HEK293T (cell line): ENCODE measurements at regions not wholly inside any gene's neighbourhood (a gene's known extent, or its start where the extent isn't known, plus 50 kb on each side); places are given as distances from the start of the nearest gene placed in this dataset.

Source experiments
- CTCF ChIA-PET: fragments of 350-600 bp; formaldehyde crosslinking; extraction: SDS; loops from one replicate; lab custom pipeline; 2021; ENCODE audit warnings: antibody characterized with exemption, inconsistent platforms; lab: Yijun Ruan, JAX
- POLR2A ChIA-PET: fragments of 350-600 bp; formaldehyde crosslinking; extraction: SDS; loops from one replicate; lab custom pipeline; 2020; ENCODE audit warnings: antibody characterized with exemption, inconsistent platforms; lab: Yijun Ruan, JAX
- DNase-seq: peaks from one replicate; pipeline ENCODE4 v3.0.0; 2012; ENCODE audit warnings: mixed read lengths; ENCODE audit errors: extremely low spot score
- ARNT ChIP-seq: fragments of 450-650 bp; IDR thresholded peaks from 2 replicates; pipeline ENCODE4 v1.6.1; 2017; ENCODE audit warnings: mild to moderate bottlenecking
- BHLHE40 ChIP-seq: fragments of 450-650 bp; IDR thresholded peaks from 2 replicates; pipeline ENCODE4 v1.6.1; 2016; ENCODE audit warnings: mild to moderate bottlenecking, moderate library complexity, borderline replicate concordance
- CTBP1 ChIP-seq: fragments of 450-650 bp; IDR thresholded peaks from 2 replicates; pipeline ENCODE4 v1.6.1; 2016; ENCODE audit warnings: borderline replicate concordance
- ELF4 ChIP-seq: fragments of 450-650 bp; IDR thresholded peaks from 2 replicates; pipeline ENCODE4 v1.6.1; 2017; ENCODE audit warnings: antibody characterized with exemption
- FOXA1 ChIP-seq: fragments of 450-650 bp; IDR thresholded peaks from 2 replicates; pipeline ENCODE4 v1.6.1; 2016; ENCODE audit warnings: mild to moderate bottlenecking
- FOXK2 ChIP-seq: fragments of 450-650 bp; IDR thresholded peaks from 2 replicates; pipeline ENCODE4 v1.6.1; 2016; ENCODE audit warnings: mild to moderate bottlenecking
- FOXM1 ChIP-seq: fragments of 450-650 bp; IDR thresholded peaks from 2 replicates; pipeline ENCODE4 v1.6.1; 2017; ENCODE audit warnings: mild to moderate bottlenecking, borderline replicate concordance
- HDGF ChIP-seq: fragments of 450-650 bp; IDR thresholded peaks from 2 replicates; pipeline ENCODE4 v1.6.1; 2017; ENCODE audit warnings: antibody characterized with exemption, borderline replicate concordance
- L3MBTL2 ChIP-seq: fragments of 450-650 bp; conservative IDR thresholded peaks from 2 replicates; pipeline ENCODE4 v1.6.1; 2016; ENCODE audit warnings: mild to moderate bottlenecking
- LEF1 ChIP-seq: fragments of 450-650 bp; IDR thresholded peaks from 2 replicates; pipeline ENCODE4 v1.6.1; 2017; ENCODE audit warnings: mild to moderate bottlenecking, borderline replicate concordance
- NFRKB ChIP-seq: fragments of 450-650 bp; IDR thresholded peaks from 2 replicates; pipeline ENCODE4 v1.6.1; 2016; ENCODE audit warnings: mild to moderate bottlenecking, moderate library complexity
- PKNOX1 ChIP-seq: fragments of 450-650 bp; IDR thresholded peaks from 2 replicates; pipeline ENCODE4 v1.6.1; 2016
- SP1 ChIP-seq: fragments of 450-650 bp; IDR thresholded peaks from 2 replicates; pipeline ENCODE4 v1.6.1; 2017
- SUZ12 ChIP-seq: fragments of 450-650 bp; IDR thresholded peaks from 2 replicates; pipeline ENCODE4 v1.6.1; 2016; ENCODE audit warnings: mild to moderate bottlenecking
- TARDBP ChIP-seq: fragments of 450-650 bp; IDR thresholded peaks from 2 replicates; pipeline ENCODE4 v1.6.1; 2016
- ZNF384 ChIP-seq: fragments of 450-650 bp; IDR thresholded peaks from 2 replicates; pipeline ENCODE4 v1.6.1; 2016

GRCh38 chr1:90850898-90851710, 134.0 kb upstream of the BARHL2 start:
- no peak for TF ChIP-seq SP1
- TF ChIP-seq TARDBP: 0 out of 2 replicates have a peak, but pooled peaks have one; percentile 32
- TF ChIP-seq L3MBTL2: peak; percentile 86
- DNase-seq: peak; percentile 96
- POLR2A ChIA-PET: interaction anchor here (0.5 to 1.5 kb wide), 8 partner anchors 16 to 135 kb away, joined by 3 to 4 read pairs (median 3); no protein-coding TSS in a partner anchor
- CTCF ChIA-PET: interaction anchor here (0.6 to 1.2 kb wide), 5 partner anchors 18 to 415 kb away, joined by 3 to 9 read pairs (median 3); no protein-coding TSS in a partner anchor

- no peak for TF ChIP-seq SUZ12
- peak; percentile 21; the same call in 1 of the 2 replicates for TF ChIP-seq PKNOX1
- no peak for TF ChIP-seq FOXA1
- no peak for TF ChIP-seq NFRKB
- peak; percentile 43 for TF ChIP-seq L3MBTL2
- peak; percentile 54 for DNase-seq
- CTCF ChIA-PET: interaction anchor here (0.6 to 1.2 kb wide), 5 partner anchors 9 to 414 kb away, joined by 3 to 9 read pairs (median 3); no protein-coding TSS in a partner anchor
- POLR2A ChIA-PET: interaction anchor here (0.5 to 1.5 kb wide), 7 partner anchors 15 to 134 kb away, joined by 3 to 4 read pairs (median 3); no protein-coding TSS in a partner anchor
Measured at GRCh38 chr1:90850181-90850897, 133.2 kb upstream of the BARHL2 start.

GRCh38 chr1:90841473-90841872, 124.4 kb upstream of the BARHL2 start:
- ChIA-PET POLR2A (no interaction called here), CTCF (interaction anchor here (1.2 kb wide), 1 partner anchor 9 kb away, joined by 3 read pairs; no protein-coding TSS in a partner anchor)
- TF ChIP-seq FOXK2 (no peak), ZNF384 (no peak), SP1 (no peak), NFRKB (no peak), SUZ12 (no peak), LEF1 (no peak), ELF4 (no peak), TARDBP (no peak), BHLHE40 (no peak), HDGF (no peak)
- no peak for DNase-seq

DNA sequence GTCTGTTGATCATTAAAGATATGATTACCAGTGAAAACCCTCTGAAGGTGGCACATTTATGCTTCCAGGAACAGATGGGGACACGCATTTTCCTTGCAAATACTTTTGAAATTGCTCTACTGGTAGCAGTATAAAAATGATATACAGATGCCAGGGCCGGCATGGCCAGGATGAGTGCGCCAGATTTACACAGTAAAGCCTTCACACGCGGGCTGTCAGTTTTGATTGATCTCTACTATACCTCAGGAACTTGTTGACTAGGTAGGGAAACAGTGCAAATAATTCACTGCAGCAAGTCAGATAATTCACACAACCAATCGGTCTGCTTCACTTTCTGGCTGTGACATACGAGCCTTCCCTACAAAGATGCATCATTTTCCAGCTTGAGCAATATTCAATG, 123.2 kb upstream of the BARHL2 start:
- peak; percentile 69 for TF ChIP-seq PKNOX1
- no peak for TF ChIP-seq ELF4
- CTCF ChIA-PET: no interaction called here
- POLR2A ChIA-PET: no interaction called here
- DNase-seq: no peak

DNA sequence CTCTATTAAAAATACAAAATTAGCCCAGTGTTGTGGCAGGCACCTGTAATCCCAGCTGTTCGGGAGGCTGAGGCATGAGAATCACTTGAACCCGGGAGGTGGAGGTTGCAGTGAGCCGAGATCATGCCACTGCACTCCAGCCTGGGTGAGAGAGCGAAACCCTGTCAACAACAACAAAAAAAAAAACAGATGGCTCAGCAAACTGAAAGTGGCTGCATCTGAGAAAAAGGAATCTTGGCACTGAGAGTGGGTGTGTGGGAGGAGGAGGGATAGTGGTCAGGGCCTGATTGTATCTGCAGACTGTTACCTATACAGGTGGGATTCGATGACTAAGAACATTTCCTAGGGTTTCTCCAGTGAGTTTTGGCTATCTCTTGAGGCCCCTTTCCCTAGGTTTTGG, 122.2 kb upstream of the BARHL2 start:
- no peak for TF ChIP-seq SP1
- no peak for TF ChIP-seq TARDBP
- TF ChIP-seq CTBP1: no peak
- TF ChIP-seq ARNT: no peak
- no peak for TF ChIP-seq BHLHE40
- no peak for TF ChIP-seq LEF1
- TF ChIP-seq SUZ12: no peak
- no peak for TF ChIP-seq ELF4
- no peak for TF ChIP-seq FOXK2
- no peak for TF ChIP-seq L3MBTL2
- TF ChIP-seq PKNOX1: no peak
- TF ChIP-seq ZNF384: no peak
- no peak for TF ChIP-seq HDGF
- no peak for TF ChIP-seq FOXM1
- no peak for TF ChIP-seq NFRKB
- no peak for TF ChIP-seq FOXA1
- no peak for DNase-seq
- CTCF ChIA-PET: no interaction called here
- POLR2A ChIA-PET: no interaction called here

- CTCF ChIA-PET: no interaction called here
- DNase-seq: no peak
- TF ChIP-seq FOXK2 (no peak), TARDBP (no peak), NFRKB (no peak), CTBP1 (no peak), SUZ12 (no peak), ARNT (no peak), FOXM1 (no peak), BHLHE40 (no peak), HDGF (no peak), PKNOX1 (no peak), SP1 (no peak), L3MBTL2 (no peak), FOXA1 (no peak), LEF1 (no peak), ELF4 (no peak), ZNF384 (no peak)
- POLR2A ChIA-PET: no interaction called here
Measured at GRCh38 chr1:90838720-90839119, 121.6 kb upstream of the BARHL2 start.
